GM04503 (cell line): ENCODE measurements at regions not wholly inside any gene's neighbourhood (a gene's known extent, or its start where the extent isn't known, plus 50 kb on each side); places are given as distances from the start of the nearest gene placed in this dataset.

Experiments used
- DNase-seq: peaks from one replicate; pipeline ENCODE4 v3.0.0-alpha.2; 2012; ENCODE audit warnings: low read depth

DNA sequence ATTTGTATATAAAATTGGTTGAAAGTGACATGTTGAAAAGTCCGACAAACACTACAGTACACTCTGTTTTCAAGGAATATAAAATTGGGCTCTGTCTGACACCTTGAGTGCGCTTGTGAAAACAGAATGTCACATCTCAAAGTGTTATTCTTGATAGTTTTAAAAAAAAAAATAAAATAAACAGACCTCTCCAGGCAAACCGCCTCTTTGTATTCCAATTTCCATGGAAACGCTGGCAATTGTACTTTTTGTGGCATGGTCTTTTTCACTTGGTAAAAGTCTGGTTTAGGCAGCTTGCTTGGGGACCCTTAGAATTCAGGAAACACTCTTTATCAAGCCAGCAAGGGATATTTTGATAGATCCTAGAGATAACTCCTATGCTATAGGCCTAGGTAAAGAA is 302.5 kb downstream of the RAB28 start:
- DNase-seq: no peak

- no peak for DNase-seq
Measured at GRCh38 chr4:13180701-13181100, 303.4 kb downstream of the RAB28 start.

DNA sequence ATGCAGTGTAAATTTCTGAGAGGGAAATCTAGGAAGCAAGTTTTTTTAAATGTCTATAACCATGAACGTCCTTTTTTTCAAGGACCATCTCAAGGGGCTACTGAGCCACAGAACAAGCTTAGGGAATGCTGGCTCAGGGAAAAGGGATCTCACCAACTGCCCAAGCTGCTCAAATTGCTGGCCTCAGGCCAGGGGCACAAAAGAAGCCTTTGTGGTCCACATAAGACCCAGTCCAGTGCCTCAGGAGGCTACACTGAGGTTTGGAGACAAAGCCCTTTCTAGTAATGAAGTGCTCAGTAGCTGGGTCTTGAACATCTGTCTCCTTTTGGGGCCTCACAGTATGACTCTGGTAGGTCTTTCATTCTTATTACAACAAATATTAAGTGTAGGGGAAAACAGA is 305.5 kb downstream of the RAB28 start:
- DNase-seq: no peak

DNA sequence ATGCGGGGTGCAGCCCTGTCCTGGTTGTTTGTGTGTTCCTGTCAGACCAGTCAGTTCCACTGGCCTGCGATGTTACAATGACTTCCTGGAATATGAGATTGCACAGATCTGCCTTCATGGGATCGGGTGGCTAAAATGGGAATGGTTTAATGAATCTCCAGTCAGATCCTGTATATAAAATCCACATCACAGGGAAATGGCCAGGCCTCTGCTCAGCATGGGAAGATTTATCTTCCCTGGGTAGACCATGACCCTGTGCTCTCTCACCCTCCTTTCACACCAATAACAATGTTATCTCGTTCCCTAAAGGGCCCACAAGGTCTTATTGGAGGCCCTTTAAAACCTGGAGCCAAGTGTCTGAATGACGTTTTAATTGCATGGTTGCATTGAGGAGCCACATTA is 307.4 kb downstream of the RAB28 start:
- DNase-seq: no peak

DNA sequence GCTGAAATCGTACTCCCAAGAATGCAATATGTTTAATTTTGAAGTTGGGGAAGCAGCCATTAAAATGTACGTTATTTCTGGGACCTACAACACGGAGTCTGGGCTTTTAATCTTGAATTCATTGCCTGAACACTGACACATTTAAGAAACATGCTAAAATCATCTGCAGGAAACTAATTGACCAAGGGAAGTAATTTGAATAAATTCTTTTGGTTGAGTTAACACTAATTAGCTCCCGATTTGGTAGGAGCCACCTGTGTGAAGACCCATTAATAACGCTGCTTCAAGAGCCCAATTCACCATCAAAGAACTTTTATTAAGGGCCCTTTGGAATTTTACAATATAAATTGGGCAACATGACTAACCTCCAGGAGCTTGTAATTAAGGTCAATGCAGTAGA is 309.2 kb downstream of the RAB28 start:
- DNase-seq: no peak

- DNase-seq: no peak
Measured at GRCh38 chr4:13174001-13174400, 310.1 kb downstream of the RAB28 start.

GRCh38 chr4:13171292-13172057 is 312.7 kb downstream of the RAB28 start:
- no peak for DNase-seq

- DNase-seq: no peak
Measured at GRCh38 chr4:13169731-13170525, 314.2 kb downstream of the RAB28 start.

GRCh38 chr4:13168326-13168725 is 315.8 kb downstream of the RAB28 start:
- no peak for DNase-seq

- no peak for DNase-seq
Measured at GRCh38 chr4:13166214-13166613, 317.9 kb downstream of the RAB28 start.

DNA sequence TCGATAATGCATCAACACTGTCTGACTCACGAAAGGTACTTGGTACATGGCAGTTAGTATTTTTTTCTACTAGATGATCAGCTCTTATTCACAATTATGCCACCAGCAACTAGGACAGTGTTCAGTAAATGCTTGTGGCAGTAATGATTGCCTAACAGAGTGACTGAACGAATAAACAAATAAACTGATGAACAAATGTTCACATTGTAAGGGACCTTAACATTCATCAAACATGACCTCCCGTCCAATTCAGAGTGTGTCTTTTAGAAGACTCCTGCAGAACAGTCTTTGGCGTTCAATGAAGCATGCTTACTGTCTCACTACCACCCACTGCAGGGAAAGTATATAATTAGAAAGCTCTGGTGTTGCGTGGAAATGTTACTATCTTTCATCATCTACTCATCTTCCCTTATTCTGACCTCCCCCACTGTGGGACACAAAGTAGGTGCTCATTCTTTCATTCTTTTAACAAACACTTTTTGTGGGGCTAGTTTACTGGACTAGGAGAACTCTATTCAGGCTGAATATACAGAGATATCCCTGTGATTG is 319.3 kb downstream of the RAB28 start:
- DNase-seq: no peak

- DNase-seq: no peak
Measured at GRCh38 chr4:13162886-13163285, 321.3 kb downstream of the RAB28 start.

DNA sequence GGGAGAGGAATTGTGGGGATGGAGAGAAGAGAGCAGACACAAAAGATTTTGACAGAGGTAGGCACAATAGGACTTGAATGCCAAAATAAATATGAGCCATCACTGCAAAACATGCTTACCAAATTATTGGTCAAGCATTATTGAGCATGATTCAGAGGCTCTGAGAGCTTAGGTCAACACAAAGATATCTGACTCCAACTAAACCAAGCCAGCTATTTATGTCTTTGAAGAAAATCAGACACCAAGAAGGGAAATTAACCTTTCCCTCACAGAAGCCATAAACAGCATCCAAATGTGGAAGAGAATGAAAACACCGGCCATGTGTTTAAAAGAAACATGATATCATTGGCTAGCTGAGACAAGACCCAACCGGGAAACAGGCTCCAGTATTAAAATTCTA is 323.2 kb downstream of the RAB28 start:
- DNase-seq: peak; percentile 23

GRCh38 chr4:13159041-13159620 is 325.0 kb downstream of the RAB28 start:
- no peak for DNase-seq

DNA sequence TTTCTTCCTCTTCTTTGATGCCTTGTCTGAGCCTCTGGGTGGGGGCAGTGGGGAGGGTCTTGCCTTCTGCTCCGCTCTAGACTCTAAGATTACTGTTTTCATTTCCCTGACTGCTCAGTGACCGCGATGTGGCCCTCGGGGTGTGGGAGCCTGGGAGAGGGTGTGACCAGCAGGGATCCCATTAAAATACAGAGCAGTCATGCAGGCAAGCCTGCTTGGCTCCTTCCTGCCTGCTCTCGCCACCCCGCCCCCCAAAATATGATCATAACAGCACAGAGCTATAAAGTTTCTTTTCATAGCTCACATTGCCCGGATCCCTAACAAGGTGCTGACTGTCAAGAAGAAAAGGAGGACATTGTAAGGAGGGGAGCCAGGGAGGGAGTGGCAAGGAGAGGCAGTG is 332.9 kb downstream of the RAB28 start:
- no peak for DNase-seq

DNA sequence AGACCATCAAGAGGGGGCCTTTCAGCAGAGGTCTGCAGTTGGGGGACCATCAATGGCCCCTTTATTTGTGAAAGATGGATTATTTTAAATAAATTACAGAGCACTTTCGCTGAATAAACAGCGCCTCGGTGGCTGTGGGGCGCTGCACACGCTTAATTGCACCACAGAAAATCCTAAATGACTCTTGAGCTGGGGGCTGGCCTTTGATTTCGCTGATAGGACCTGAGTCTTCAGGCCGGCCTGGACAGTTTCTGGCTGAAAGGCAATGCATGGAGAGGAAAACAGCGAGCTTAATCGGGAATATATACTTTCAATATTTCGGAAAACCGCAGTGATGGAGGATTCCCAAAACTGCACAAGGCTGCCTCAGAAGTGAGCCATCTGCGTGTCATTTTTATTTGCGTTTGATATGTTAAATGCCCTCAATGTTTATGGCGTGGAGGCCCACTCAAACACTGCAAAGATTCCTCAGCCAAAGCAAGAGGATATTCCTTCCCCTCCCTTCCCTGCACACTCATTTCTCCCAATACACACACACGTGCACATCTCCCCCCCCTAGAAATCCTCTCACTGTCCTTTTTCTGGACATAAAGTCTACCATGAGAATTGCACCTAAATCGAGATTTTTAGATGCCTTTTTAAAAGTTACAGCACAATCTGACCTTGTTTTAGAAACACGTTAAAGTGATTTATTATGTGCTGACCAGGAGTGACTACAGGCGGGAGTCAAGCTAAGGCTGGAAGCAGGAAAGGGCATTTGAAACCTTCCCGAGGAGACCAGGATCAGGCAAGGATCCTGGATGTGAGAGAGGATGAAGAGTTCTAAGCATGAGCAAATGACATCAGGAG is 340.7 kb downstream of the RAB28 start:
- DNase-seq: no peak

DNA sequence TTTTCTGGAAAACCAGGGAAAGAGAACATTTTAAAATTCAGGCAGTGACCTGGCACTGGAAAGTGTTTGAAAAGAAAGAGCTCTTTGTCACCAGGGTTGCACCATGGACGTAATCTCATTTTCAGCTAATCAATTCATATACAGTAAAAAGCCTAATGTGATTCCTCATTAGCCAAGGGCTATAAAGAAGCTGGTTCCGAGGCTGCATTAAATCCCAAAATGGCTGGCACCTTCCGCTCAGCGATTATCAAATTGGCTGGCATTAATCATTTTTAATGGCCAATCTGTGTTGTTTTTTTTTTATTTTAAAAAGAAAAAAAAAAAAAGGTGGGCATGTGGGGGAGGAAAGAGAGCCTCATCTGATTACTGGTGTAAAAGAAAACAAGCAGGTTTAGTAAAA is 341.4 kb downstream of the RAB28 start:
- DNase-seq: no peak

GRCh38 chr4:13142191-13142590 is 341.9 kb downstream of the RAB28 start:
- DNase-seq: no peak

DNA sequence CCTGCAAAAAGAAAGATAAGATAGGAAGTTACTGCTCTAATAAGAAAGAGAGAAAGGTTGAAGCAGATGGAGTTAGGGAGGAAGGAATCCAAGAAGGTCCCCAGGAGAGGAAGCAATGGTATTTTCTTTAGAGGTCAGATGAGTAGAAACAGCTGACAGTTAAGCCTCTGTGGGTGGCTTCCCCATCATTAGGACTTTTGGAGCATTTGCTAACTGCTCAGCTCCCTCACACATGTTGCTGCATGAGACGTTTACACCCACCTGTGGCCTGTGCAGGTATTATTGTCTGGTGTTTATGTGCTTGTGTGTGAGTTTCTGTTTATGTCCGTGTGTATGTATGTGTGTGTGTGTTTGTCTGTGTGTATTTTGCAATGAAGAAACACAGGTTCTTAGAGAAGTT is 346.8 kb downstream of the RAB28 start:
- DNase-seq: no peak

DNA sequence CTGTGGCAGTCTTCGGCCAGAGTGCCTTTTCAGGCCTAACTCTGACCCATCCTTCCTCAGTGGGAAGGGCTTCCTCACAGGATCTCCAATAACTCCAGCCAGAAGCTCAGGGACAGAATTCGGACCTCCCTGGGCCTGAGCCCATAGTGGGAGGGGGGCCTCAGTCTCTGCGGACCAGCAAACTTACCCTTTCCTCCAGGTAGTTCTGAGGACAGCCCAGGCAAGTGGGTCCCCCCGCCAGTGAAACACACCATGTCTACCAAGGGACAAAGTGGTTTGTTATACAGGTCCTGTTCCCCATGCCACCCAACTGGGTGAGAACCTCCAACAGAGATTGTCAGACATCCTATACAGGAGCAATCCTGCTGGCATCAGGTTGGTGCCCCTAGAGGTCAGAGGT is 350.4 kb downstream of the RAB28 start:
- DNase-seq: no peak

DNA sequence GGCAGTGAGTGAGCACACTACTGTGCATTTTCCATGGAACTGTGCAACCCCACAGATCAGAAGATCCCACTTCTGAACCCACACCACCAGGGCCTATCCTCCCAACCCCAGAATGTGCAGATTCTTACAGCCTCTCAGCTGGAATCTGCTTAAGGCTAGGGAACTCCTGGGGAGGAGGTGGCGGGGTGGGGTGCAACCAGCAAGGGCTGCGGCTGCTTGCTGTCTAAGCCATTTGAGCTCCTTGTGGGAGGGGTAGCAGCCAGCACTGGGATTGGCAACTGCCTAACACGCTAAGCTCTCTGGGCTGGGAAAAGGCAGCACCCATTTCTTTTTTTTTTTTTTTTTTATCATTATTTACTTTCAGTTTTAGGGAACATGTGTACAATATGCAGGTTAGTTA is 353.3 kb downstream of the RAB28 start:
- no peak for DNase-seq

DNA sequence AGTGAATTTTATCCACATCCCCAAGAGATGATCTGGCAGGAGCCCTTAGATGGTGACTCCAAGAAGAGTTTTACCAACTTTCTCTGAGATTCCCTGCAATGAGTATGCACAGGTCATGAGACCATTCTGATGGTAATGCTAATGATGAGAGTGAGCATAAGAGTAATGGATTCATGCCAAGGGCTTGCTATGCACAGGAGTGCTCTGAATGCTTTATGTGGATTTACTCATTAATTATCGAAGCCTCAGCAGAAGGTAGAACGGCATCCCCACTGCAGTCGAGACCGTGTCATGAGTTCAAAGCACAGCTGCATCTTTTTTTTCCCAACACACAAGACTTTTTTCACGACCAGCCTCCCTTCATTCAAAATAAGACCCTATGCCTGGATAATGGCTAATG is 355.0 kb downstream of the RAB28 start:
- DNase-seq: no peak
